Keratinocyte (primary cell): ENCODE measurements at regions not wholly inside any gene's neighbourhood (a gene's known extent, or its start where the extent isn't known, plus 50 kb on each side); places are given as distances from the start of the nearest gene placed in this dataset.

Source experiments
- DNase-seq: peaks from one replicate; pipeline ENCODE4 v3.0.0-alpha.2; 2011; ENCODE audit warnings: low read depth, missing footprints, low spot score
- FAIRE-seq: peaks from 2 replicates; lab custom pipeline; 2011; peaks lifted over from hg19 to GRCh38; lab: Jason Lieb, UNC
- H2AFZ ChIP-seq: 2 replicates; pipeline ENCODE4 v1.6.0; 2012; ENCODE audit warnings: low read length, control low read depth, inconsistent platforms; ENCODE audit not compliant: control insufficient read depth
- H3K27ac ChIP-seq: 2 replicates; pipeline ENCODE4 v1.5.1; 2011; ENCODE audit warnings: low read length; ENCODE audit not compliant: control insufficient read depth, insufficient read depth
- H3K27me3 ChIP-seq: 3 replicates; pipeline ENCODE4 v1.6.0; 2011; ENCODE audit warnings: low read length; ENCODE audit not compliant: control insufficient read depth, insufficient read depth; ENCODE audit errors: extremely low read depth
- H3K36me3 ChIP-seq, 2 experiments: 2 replicates in 1 of 2; 3 replicates in 1 of 2; pipeline ENCODE4 v1.5.1; 2011; ENCODE audit warnings: low read length in 2 of 2, mild to moderate bottlenecking in 1 of 2; ENCODE audit not compliant: control insufficient read depth in 2 of 2, insufficient read depth in 2 of 2; ENCODE audit errors: extremely low read depth in 1 of 2
- H3K4me1 ChIP-seq: 3 replicates; pipeline ENCODE4 v1.5.1; 2011; ENCODE audit warnings: low read length; ENCODE audit not compliant: control insufficient read depth, insufficient read depth; ENCODE audit errors: extremely low read depth
- H3K4me2 ChIP-seq: 3 replicates; pipeline ENCODE4 v1.6.0; 2011; ENCODE audit warnings: low read depth, low read length; ENCODE audit not compliant: control insufficient read depth, insufficient read depth; ENCODE audit errors: extremely low read depth
- H3K4me3 ChIP-seq, 3 experiments: fragments of 200-600 bp in 1 of 3; sonication (generic) in 1 of 3; 2 replicates in 2 of 3; 3 replicates in 1 of 3; pipeline ENCODE4 v1.5.1; 2011 to 2016; ENCODE audit warnings: low read length in 3 of 3, mild to moderate bottlenecking in 3 of 3, control low read depth in 2 of 3, inconsistent platforms in 1 of 3, low read depth in 1 of 3, mixed read lengths in 1 of 3, mixed run types in 1 of 3, moderate library complexity in 1 of 3; ENCODE audit not compliant: control insufficient read depth in 2 of 3, insufficient read depth in 2 of 3; ENCODE audit errors: extremely low read depth in 1 of 3
- H3K79me2 ChIP-seq: 2 replicates; pipeline ENCODE4 v1.6.0; 2012; ENCODE audit warnings: low read length; ENCODE audit not compliant: control insufficient read depth, insufficient read depth
- H3K9ac ChIP-seq: 3 replicates; pipeline ENCODE4 v1.6.0; 2011; ENCODE audit warnings: low read length; ENCODE audit not compliant: control insufficient read depth, insufficient read depth; ENCODE audit errors: extremely low read depth
- H3K9me1 ChIP-seq: 3 replicates; pipeline ENCODE4 v1.6.0; 2011; ENCODE audit warnings: low read length; ENCODE audit not compliant: control insufficient read depth, insufficient read depth; ENCODE audit errors: extremely low read depth
- H3K9me3 ChIP-seq: 2 replicates; pipeline ENCODE4 v1.5.1; 2012; ENCODE audit warnings: low read depth, low read length; ENCODE audit not compliant: control insufficient read depth
- H4K20me1 ChIP-seq: 3 replicates; pipeline ENCODE4 v1.6.0; 2011; ENCODE audit warnings: low read length; ENCODE audit not compliant: control insufficient read depth, insufficient read depth; ENCODE audit errors: extremely low read depth
- CTCF ChIP-seq, 3 experiments: IDR thresholded peaks in 1 of 3; conservative IDR thresholded peaks in 1 of 3; optimal IDR thresholded peaks in 1 of 3; 2 replicates in 2 of 3; 3 replicates in 1 of 3; pipeline versions ENCODE3 to v1.5.1; 2011; ENCODE audit warnings: low read length in 3 of 3, mild to moderate bottlenecking in 3 of 3, moderate library complexity in 2 of 3, control low read depth in 1 of 3, inconsistent platforms in 1 of 3; ENCODE audit not compliant: insufficient read depth in 2 of 3; ENCODE audit errors: extremely low read depth in 1 of 3
- EZH2 ChIP-seq: IDR thresholded peaks from one replicate; pipeline ENCODE4 v1.6.1; 2012; ENCODE audit warnings: inconsistent platforms, mild to moderate bottlenecking, low read length, moderate library complexity
- dilution Hi-C: fragments of 300-500 bp; cut with MboI; formaldehyde crosslinking; loops from one replicate; pipeline ENCODE4 v1.7.0; 2020; ENCODE audit warnings: low sequenced_read_pairs; ENCODE audit not compliant: extremely low pct_ligation_motif_present

GRCh38 chr6:105619971-105620741, 217.3 kb upstream of the PREP start:
- DNase-seq (no peak), FAIRE-seq (no peak)
- H3K27me3 ChIP-seq = no peaks in the 10 kb centered on the region
- H4K20me1 ChIP-seq = no peaks in the 10 kb centered on the region
- H3K79me2 ChIP-seq = no peaks in the 10 kb centered on the region
- no peak overlapping the region for H3K4me2 ChIP-seq
- H3K4me3 ChIP-seq = no peak overlapping the region
- H3K36me3 ChIP-seq = no peaks in the 10 kb centered on the region
- H3K9me3 ChIP-seq = no peaks in the 10 kb centered on the region
- no peaks in the 10 kb centered on the region for H3K9me1 ChIP-seq
- no peaks in the 10 kb centered on the region for H3K4me1 ChIP-seq
- dilution Hi-C loops = no loop called here
- no peak overlapping the region for H3K27ac ChIP-seq
- H3K9ac ChIP-seq = no peak overlapping the region
- H2AFZ ChIP-seq = no peak overlapping the region
- TF ChIP-seq CTCF (optimal IDR thresholded peaks at IDR 0.05 in 1 of 3, IDR thresholded peaks at IDR 0.05 in 1 of 3, conservative IDR thresholded peaks at IDR 0.05 in 1 of 3; ENCODE audit: extremely low read depth in 1 of 3, insufficient read depth in 2 of 3, low read length in 3 of 3) (no peak), EZH2 (no peak)

DNA sequence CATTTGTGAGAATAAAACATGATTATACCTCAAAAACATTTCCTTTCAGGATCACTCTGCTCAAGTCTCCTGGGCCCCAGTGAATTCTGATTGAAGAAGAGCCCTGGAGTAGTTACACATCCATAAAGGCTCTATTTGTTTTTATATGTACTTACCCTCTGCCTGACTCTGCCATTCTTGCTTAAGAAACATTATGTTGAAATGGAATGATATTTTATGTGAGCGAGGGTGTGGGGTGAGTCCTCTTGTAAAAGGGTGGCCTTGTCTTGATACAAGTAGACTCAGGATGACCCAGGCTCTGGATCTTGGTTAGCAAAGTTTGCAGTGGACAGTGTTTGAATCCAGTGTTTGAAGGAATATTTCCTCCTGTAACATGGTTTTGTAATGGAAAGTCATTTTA, 215.4 kb upstream of the PREP start:
- H3K9me3 ChIP-seq = no peaks in the 10 kb centered on the region
- no peaks in the 10 kb centered on the region for H3K36me3 ChIP-seq
- no peaks in the 10 kb centered on the region for H3K9me1 ChIP-seq
- no peak for TF ChIP-seq EZH2
- no peak for TF ChIP-seq CTCF (optimal IDR thresholded peaks at IDR 0.05 in 1 of 3, IDR thresholded peaks at IDR 0.05 in 1 of 3, conservative IDR thresholded peaks at IDR 0.05 in 1 of 3; ENCODE audit: extremely low read depth in 1 of 3, insufficient read depth in 2 of 3, low read length in 3 of 3)
- no peak overlapping the region for H2AFZ ChIP-seq
- no peak for DNase-seq
- H3K4me3 ChIP-seq = no peak overlapping the region
- no peaks in the 10 kb centered on the region for H4K20me1 ChIP-seq
- peaks cover under 1% of the 10 kb centered on the region for H3K4me1 ChIP-seq
- no peak overlapping the region for H3K9ac ChIP-seq
- dilution Hi-C loops = no loop called here
- no peaks in the 10 kb centered on the region for H3K79me2 ChIP-seq
- no peak overlapping the region for H3K27ac ChIP-seq
- no peak for FAIRE-seq
- no peak overlapping the region for H3K4me2 ChIP-seq
- no peaks in the 10 kb centered on the region for H3K27me3 ChIP-seq
